GM23248 (cell line): ENCODE measurements at regions not wholly inside any gene's neighbourhood (a gene's known extent, or its start where the extent isn't known, plus 50 kb on each side); places are given as distances from the start of the nearest gene placed in this dataset.

Experiments
- DNase-seq: peaks from one replicate; pipeline ENCODE4 v3.0.0-alpha.2; 2015
- H2AFZ ChIP-seq: fragments of 200-600 bp; sonication (generic); 2 replicates; pipeline ENCODE4 v1.6.1; 2016; ENCODE audit warnings: antibody characterized with exemption
- H3F3A ChIP-seq: fragments of 200-600 bp; sonication (generic); 2 replicates; pipeline ENCODE4 v1.6.1; 2016; ENCODE audit warnings: mild to moderate bottlenecking, antibody characterized with exemption, mixed run types; ENCODE audit not compliant: insufficient read depth
- H3K27ac ChIP-seq: fragments of 200-600 bp; sonication (generic); 2 replicates; pipeline ENCODE4 v1.5.1; 2016; ENCODE audit warnings: mild to moderate bottlenecking
- H3K27me3 ChIP-seq: fragments of 200-600 bp; sonication (generic); replicated peaks from 2 replicates; pipeline ENCODE4 v1.6.1; 2016; ENCODE audit warnings: mild to moderate bottlenecking; ENCODE audit not compliant: insufficient read depth
- H3K36me3 ChIP-seq: fragments of 200-600 bp; sonication (generic); 2 replicates; pipeline ENCODE4 v1.6.1; 2016; ENCODE audit warnings: low read depth, mild to moderate bottlenecking
- H3K4me1 ChIP-seq: fragments of 200-600 bp; sonication (generic); 2 replicates; pipeline ENCODE4 v1.6.1; 2016; ENCODE audit warnings: mild to moderate bottlenecking; ENCODE audit not compliant: insufficient read depth
- H3K4me2 ChIP-seq: fragments of 200-600 bp; sonication (generic); one replicate; pipeline ENCODE4 v1.6.1; 2016; ENCODE audit warnings: mild to moderate bottlenecking; ENCODE audit not compliant: unreplicated experiment
- H3K4me3 ChIP-seq: fragments of 200-600 bp; sonication (generic); 2 replicates; pipeline ENCODE4 v1.5.1; 2016; ENCODE audit warnings: mild to moderate bottlenecking
- H3K79me2 ChIP-seq: fragments of 200-600 bp; sonication (generic); 2 replicates; pipeline ENCODE4 v1.6.1; 2016; ENCODE audit warnings: mild to moderate bottlenecking; ENCODE audit not compliant: insufficient read depth
- H3K9ac ChIP-seq: fragments of 200-600 bp; sonication (generic); 2 replicates; pipeline ENCODE4 v1.6.1; 2016; ENCODE audit warnings: mild to moderate bottlenecking
- H3K9me2 ChIP-seq: fragments of 200-600 bp; sonication (generic); 2 replicates; pipeline ENCODE4 v1.6.1; 2016; ENCODE audit warnings: mixed run types, mild to moderate bottlenecking, moderate library complexity; ENCODE audit not compliant: insufficient read depth
- H3K9me3 ChIP-seq: fragments of 200-600 bp; sonication (generic); one replicate; pipeline ENCODE4 v1.6.1; 2017; ENCODE audit warnings: low read depth
- H4K20me1 ChIP-seq: fragments of 200-600 bp; sonication (generic); 2 replicates; pipeline ENCODE4 v1.6.0; 2016; ENCODE audit not compliant: insufficient read depth
- EZH2 ChIP-seq: fragments of 200-600 bp; sonication (generic); IDR thresholded peaks from 2 replicates; pipeline ENCODE4 v1.6.1; 2018; ENCODE audit warnings: antibody characterized with exemption, mild to moderate bottlenecking; ENCODE audit not compliant: insufficient read depth, poor library complexity, severe bottlenecking
- EZH2phosphoT487 ChIP-seq: fragments of 200-600 bp; sonication (generic); IDR thresholded peaks from 2 replicates; pipeline ENCODE4 v1.6.1; 2018; ENCODE audit warnings: antibody characterized with exemption, moderate library complexity, mild to moderate bottlenecking, low read depth; ENCODE audit not compliant: insufficient read depth
- WGBS, 2 experiments: methylation state at CpG; one replicate each; pipeline ENCODE4 v1.1.6; 2015 to 2017; ENCODE audit warnings: low lambda C conversion rate in 2 of 2, low coverage in 1 of 2; ENCODE audit errors: missing lambda C conversion rate in 2 of 2; 5-methylcytosine and 5-hydroxymethylcytosine counted together
- in situ Hi-C: fragments of 300-500 bp; cut with MboI; formaldehyde crosslinking; loops from 2 replicates; pipeline ENCODE4 v1.15.0; 2020

- TF ChIP-seq EZH2 (no peak), EZH2phosphoT487 (no peak)
- Histone ChIP-seq H3K36me3 (no peaks in the 10 kb centered on the region), H3K9ac (no peak overlapping the region), H4K20me1 (no peaks in the 10 kb centered on the region), H3K4me3 (no peak overlapping the region), H2AFZ (no peak overlapping the region), H3K9me2 (no peaks in the 10 kb centered on the region), H3K4me1 (no peaks in the 10 kb centered on the region), H3K27me3 (peaks cover 37% of the 10 kb centered on the region), H3K9me3 (no peaks in the 10 kb centered on the region), H3K79me2 (no peaks in the 10 kb centered on the region), H3K27ac (no peak overlapping the region), H3F3A (no peaks in the 10 kb centered on the region), H3K4me2 (no peak overlapping the region)
- 39 to 50% methylated on average over 5 of the region's 5 CpGs for WGBS, 2 experiments
- in situ Hi-C loops: no loop called here
- no peak for DNase-seq
Measured at GRCh38 chr11:129610545-129610944, 205.1 kb upstream of the TMEM45B start.

GRCh38 chr11:129611661-129612446 is 203.8 kb upstream of the TMEM45B start:
- Histone ChIP-seq H3K79me2 (no peaks in the 10 kb centered on the region), H3K4me1 (no peaks in the 10 kb centered on the region), H3F3A (no peaks in the 10 kb centered on the region), H3K27me3 (peaks cover 48% of the 10 kb centered on the region), H3K4me3 (no peak overlapping the region), H3K9ac (no peak overlapping the region), H3K9me3 (no peaks in the 10 kb centered on the region), H3K36me3 (no peaks in the 10 kb centered on the region), H3K4me2 (no peak overlapping the region), H2AFZ (no peak overlapping the region), H3K9me2 (no peaks in the 10 kb centered on the region), H3K27ac (no peak overlapping the region), H4K20me1 (no peaks in the 10 kb centered on the region)
- no peak for TF ChIP-seq EZH2phosphoT487
- TF ChIP-seq EZH2: no peak
- in situ Hi-C loops: no loop called here
- peak; percentile 3 for DNase-seq
- 32 to 36% methylated on average over 17 of the region's 17 CpGs for WGBS, 2 experiments

GRCh38 chr11:129612447-129612961 is 203.1 kb upstream of the TMEM45B start:
- TF ChIP-seq EZH2phosphoT487 (no peak), EZH2 (no peak)
- H3K9me2 ChIP-seq: no peaks in the 10 kb centered on the region

GRCh38 chr11:129613071-129613470 is 202.6 kb upstream of the TMEM45B start:
- H3K79me2 ChIP-seq: no peaks in the 10 kb centered on the region

More at GRCh38 chr11:129612447-129612961, 203.1 kb upstream of the TMEM45B start:
- Histone ChIP-seq H3K9ac (no peak overlapping the region), H3K27ac (no peak overlapping the region), H3F3A (no peaks in the 10 kb centered on the region), H3K4me1 (no peaks in the 10 kb centered on the region), H3K27me3 (peaks cover 47% of the 10 kb centered on the region), H4K20me1 (no peaks in the 10 kb centered on the region), H3K9me3 (no peaks in the 10 kb centered on the region), H3K4me3 (no peak overlapping the region), H3K36me3 (no peaks in the 10 kb centered on the region), H3K4me2 (no peak overlapping the region), H3K79me2 (no peaks in the 10 kb centered on the region), H2AFZ (no peak overlapping the region)
- in situ Hi-C loops: no loop called here
- 34 to 38% methylated on average over 7 to 8 of the region's 8 CpGs for WGBS, 2 experiments
- DNase-seq: no peak

More at GRCh38 chr11:129613071-129613470, 202.6 kb upstream of the TMEM45B start:
- Histone ChIP-seq H3K4me2 (no peak overlapping the region), H4K20me1 (no peaks in the 10 kb centered on the region), H3K9me3 (no peaks in the 10 kb centered on the region), H3K9ac (no peak overlapping the region), H2AFZ (no peak overlapping the region), H3F3A (no peaks in the 10 kb centered on the region), H3K4me1 (no peaks in the 10 kb centered on the region), H3K27me3 (peaks cover 44% of the 10 kb centered on the region), H3K4me3 (no peak overlapping the region), H3K27ac (no peak overlapping the region), H3K9me2 (no peaks in the 10 kb centered on the region), H3K36me3 (no peaks in the 10 kb centered on the region)
- TF ChIP-seq EZH2: no peak
- TF ChIP-seq EZH2phosphoT487: no peak
- WGBS, 2 experiments: 21 to 31% methylated on average over 3 of the region's 3 CpGs
- DNase-seq: no peak
- in situ Hi-C loops: no loop called here
